Chondrocyte (in vitro differentiated cells): ENCODE measurements at regions not wholly inside any gene's neighbourhood (a gene's known extent, or its start where the extent isn't known, plus 50 kb on each side); places are given as distances from the start of the nearest gene placed in this dataset.

Source experiments
- DNase-seq: peaks from one replicate; pipeline ENCODE4 v3.0.0; 2021; ENCODE audit warnings: mixed read lengths, low spot score
- H3K27ac Mint-ChIP-seq: one replicate; pipeline ENCODE4 v1.8.0; 2021; ENCODE audit warnings: mild to moderate bottlenecking, moderate library complexity, mixed read lengths; ENCODE audit not compliant: unreplicated experiment
- H3K27me3 Mint-ChIP-seq: 2 replicates; pipeline ENCODE4 v1.8.0; 2021; ENCODE audit warnings: low read depth, mixed read lengths
- H3K36me3 Mint-ChIP-seq: 2 replicates; pipeline ENCODE4 v1.8.0; 2021; ENCODE audit warnings: low read depth, mixed read lengths
- H3K4me1 Mint-ChIP-seq: 2 replicates; pipeline ENCODE4 v1.8.0; 2021; ENCODE audit warnings: low read depth, mild to moderate bottlenecking, mixed read lengths
- H3K4me3 Mint-ChIP-seq: one replicate; pipeline ENCODE4 v1.8.0; 2021; ENCODE audit warnings: mild to moderate bottlenecking, moderate library complexity, mixed read lengths; ENCODE audit not compliant: unreplicated experiment
- H3K9me3 Mint-ChIP-seq: 2 replicates; pipeline ENCODE4 v1.8.0; 2021; ENCODE audit warnings: low read depth, mixed read lengths
- CTCF ChIP-seq: fragments of 200-600 bp; sonication (generic); IDR thresholded peaks from 2 replicates; pipeline ENCODE4 v1.5.0; 2021; ENCODE audit warnings: antibody characterized with exemption, mild to moderate bottlenecking, moderate library complexity

GRCh38 chr2:105677901-105678300, 66.8 kb upstream of the NCK2 start:
- Mint-ChIP-seq H3K9me3 (no peaks in the 10 kb centered on the region), H3K4me3 (no peak overlapping the region), H3K4me1 (peaks cover 5% of the 10 kb centered on the region), H3K36me3 (no peaks in the 10 kb centered on the region), H3K27me3 (peaks cover 38% of the 10 kb centered on the region), H3K27ac (no peak overlapping the region)
- TF ChIP-seq CTCF = no peak
- no peak for DNase-seq

DNA sequence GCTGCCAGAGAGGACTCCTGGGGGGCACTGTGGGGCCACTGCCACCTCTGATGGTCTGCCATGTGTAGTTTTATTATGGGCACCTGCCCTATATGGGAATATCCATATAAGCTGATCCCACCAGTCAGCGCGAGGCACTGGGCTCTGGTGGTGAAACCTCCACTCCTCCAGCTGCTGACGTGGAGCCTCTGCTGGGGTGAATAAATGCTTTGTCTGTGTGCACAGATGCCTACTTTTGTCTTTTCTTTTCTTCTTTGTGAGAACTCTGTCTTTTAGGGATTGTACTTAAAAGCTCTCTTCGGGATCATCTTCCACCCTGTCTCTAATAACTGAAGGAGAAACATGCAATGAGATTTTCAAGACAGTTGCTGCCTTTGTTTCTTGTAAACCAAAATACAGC, 68.9 kb upstream of the NCK2 start:
- H3K4me1 Mint-ChIP-seq = peaks cover 5% of the 10 kb centered on the region
- H3K4me3 Mint-ChIP-seq = no peak overlapping the region
- H3K27ac Mint-ChIP-seq = no peak overlapping the region
- no peaks in the 10 kb centered on the region for H3K9me3 Mint-ChIP-seq
- no peak for DNase-seq
- peaks cover 34% of the 10 kb centered on the region for H3K27me3 Mint-ChIP-seq
- H3K36me3 Mint-ChIP-seq = no peaks in the 10 kb centered on the region
- no peak for TF ChIP-seq CTCF

GRCh38 chr2:105674859-105675541, 69.7 kb upstream of the NCK2 start:
- Mint-ChIP-seq H3K27ac (no peak overlapping the region), H3K4me3 (no peak overlapping the region), H3K9me3 (no peaks in the 10 kb centered on the region), H3K27me3 (peaks cover 29% of the 10 kb centered on the region), H3K36me3 (no peaks in the 10 kb centered on the region), H3K4me1 (peaks cover 5% of the 10 kb centered on the region)
- no peak for TF ChIP-seq CTCF
- DNase-seq = no peak

DNA sequence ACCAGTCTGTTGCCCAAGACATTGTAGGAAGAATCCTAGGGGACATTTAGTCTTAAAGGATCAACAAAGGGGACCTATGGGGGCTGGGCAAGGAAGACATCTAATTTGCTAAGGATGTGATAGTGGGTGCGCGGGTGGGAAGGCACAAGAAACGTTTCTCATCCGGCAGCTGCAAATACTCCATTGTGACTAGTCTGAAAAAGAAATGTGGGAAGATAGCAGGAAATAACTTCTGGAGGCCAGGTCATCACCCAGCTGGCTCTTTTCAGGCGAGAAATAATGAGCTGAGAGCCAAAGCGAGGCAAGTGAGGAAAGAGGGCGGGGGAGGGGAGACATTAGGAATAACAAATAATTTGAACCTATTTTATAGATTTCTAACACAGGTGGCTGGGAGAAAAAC, 70.3 kb upstream of the NCK2 start:
- Mint-ChIP-seq H3K9me3 (no peaks in the 10 kb centered on the region), H3K36me3 (no peaks in the 10 kb centered on the region), H3K4me3 (no peak overlapping the region), H3K4me1 (peaks cover 5% of the 10 kb centered on the region), H3K27ac (no peak overlapping the region), H3K27me3 (peaks cover 29% of the 10 kb centered on the region)
- TF ChIP-seq CTCF = no peak
- DNase-seq = no peak

GRCh38 chr2:105671156-105671555, 73.6 kb upstream of the NCK2 start:
- Mint-ChIP-seq H3K36me3 (no peaks in the 10 kb centered on the region), H3K9me3 (peaks cover 15% of the 10 kb centered on the region), H3K4me1 (peaks cover 5% of the 10 kb centered on the region), H3K4me3 (no peak overlapping the region), H3K27me3 (peaks cover 7% of the 10 kb centered on the region), H3K27ac (no peak overlapping the region)
- DNase-seq = no peak
- TF ChIP-seq CTCF = no peak
